H1 (cell line): ENCODE measurements at regions not wholly inside any gene's neighbourhood (a gene's known extent, or its start where the extent isn't known, plus 50 kb on each side); places are given as distances from the start of the nearest gene placed in this dataset.

Source experiments
- ASH2L ChIP-seq: fragments of 200-600, 300-600 bp; sonication (generic); IDR thresholded peaks from one replicate; pipeline ENCODE4 v1.7.1; 2017; ENCODE audit warnings: low read length
- BRCA1 ChIP-seq: IDR thresholded peaks from 2 replicates; pipeline ENCODE4 v1.6.1; 2012; ENCODE audit warnings: low read depth, low read length, improper control_type of control experiment
- CEBPB ChIP-seq: IDR thresholded peaks from 2 replicates; pipeline ENCODE4 v1.6.1; 2012; ENCODE audit warnings: low read depth, low read length
- EZH2 ChIP-seq: fragments of 200-600 bp; sonication (generic); IDR thresholded peaks from 2 replicates; pipeline ENCODE4 v1.7.1; 2012; ENCODE audit warnings: low read depth, mild to moderate bottlenecking, moderate library complexity, low read length, inconsistent platforms; ENCODE audit not compliant: severe bottlenecking
- FOSL1 ChIP-seq: IDR thresholded peaks from 2 replicates; pipeline ENCODE4 v1.6.1; 2011; ENCODE audit warnings: mild to moderate bottlenecking, low read depth, low read length, moderate library complexity; ENCODE audit not compliant: insufficient read depth
- GTF2F1 ChIP-seq: IDR thresholded peaks from 2 replicates; pipeline ENCODE4 v1.6.1; 2012; ENCODE audit warnings: low read depth, low read length, improper control_type of control experiment, borderline replicate concordance
- JUN ChIP-seq: IDR thresholded peaks from 2 replicates; pipeline ENCODE4 v1.6.1; 2011; ENCODE audit warnings: low read depth, mild to moderate bottlenecking, improper control_type of control experiment, low read length
- JUND ChIP-seq: IDR thresholded peaks from 2 replicates; pipeline ENCODE4 v1.6.1; 2011; ENCODE audit warnings: mild to moderate bottlenecking, improper control_type of control experiment, low read length
- KDM1A ChIP-seq: fragments of 200-600, 300-600 bp; sonication (generic); IDR thresholded peaks from 2 replicates; pipeline ENCODE4 v1.7.1; 2016; ENCODE audit warnings: mild to moderate bottlenecking, low read length, borderline replicate concordance
- KDM5A ChIP-seq: fragments of 200-600 bp; IDR thresholded peaks from 2 replicates; pipeline ENCODE4 v1.7.1; 2012; ENCODE audit warnings: mild to moderate bottlenecking, low read length, inconsistent platforms, mixed read lengths
- MAX ChIP-seq: IDR thresholded peaks from 2 replicates; pipeline ENCODE4 v1.6.1; 2012; ENCODE audit warnings: inconsistent platforms
- NRF1 ChIP-seq: IDR thresholded peaks from 2 replicates; pipeline ENCODE4 v1.6.1; 2011; ENCODE audit warnings: mild to moderate bottlenecking, low read depth, low read length, improper control_type of control experiment
- POU5F1 ChIP-seq: IDR thresholded peaks from 2 replicates; pipeline ENCODE4 v1.6.1; 2011; ENCODE audit warnings: low read depth, mild to moderate bottlenecking, low read length, moderate library complexity
- RAD21 ChIP-seq, 2 experiments: IDR thresholded peaks in 1 of 2; conservative IDR thresholded peaks in 1 of 2; 2 replicates each; pipeline ENCODE4 v1.6.1; 2011; ENCODE audit warnings: low read depth in 2 of 2, low read length in 2 of 2, improper control_type of control experiment in 1 of 2, inconsistent platforms in 1 of 2, mild to moderate bottlenecking in 1 of 2, moderate library complexity in 1 of 2
- RFX5 ChIP-seq: IDR thresholded peaks from 2 replicates; pipeline ENCODE4 v1.6.1; 2011; ENCODE audit warnings: low read depth, low read length, improper control_type of control experiment, borderline replicate concordance
- SIX5 ChIP-seq: IDR thresholded peaks from 2 replicates; pipeline ENCODE4 v1.6.1; 2011; ENCODE audit warnings: mild to moderate bottlenecking, low read depth, low read length
- SP4 ChIP-seq: IDR thresholded peaks from 2 replicates; pipeline ENCODE4 v1.6.1; 2012; ENCODE audit warnings: low read length, inconsistent platforms
- SUZ12 ChIP-seq: fragments of 200-600 bp; sonication (generic); IDR thresholded peaks from 2 replicates; pipeline ENCODE4 v1.6.1; 2012; ENCODE audit warnings: mild to moderate bottlenecking, inconsistent platforms, low read length, moderate library complexity, mixed read lengths
- TAF1 ChIP-seq: IDR thresholded peaks from 2 replicates; pipeline ENCODE4 v1.6.1; 2011; ENCODE audit warnings: mild to moderate bottlenecking, low read depth, low read length
- TAF7 ChIP-seq: optimal IDR thresholded peaks from 2 replicates; pipeline ENCODE3; 2011; ENCODE audit warnings: low read depth, mild to moderate bottlenecking, inconsistent platforms, low read length, moderate library complexity, borderline replicate concordance
- TBP ChIP-seq: IDR thresholded peaks from 2 replicates; pipeline ENCODE4 v1.6.1; 2011; ENCODE audit warnings: low read depth, low read length, improper control_type of control experiment
- YY1 ChIP-seq: IDR thresholded peaks from 2 replicates; pipeline ENCODE4 v1.6.1; 2011; ENCODE audit warnings: low read depth, mild to moderate bottlenecking, low read length
- TF ChIP-seq, protein P1 (sequence below): IDR thresholded peaks from 2 replicates; pipeline ENCODE4 v1.6.1; 2011; ENCODE audit warnings: low read length, improper control_type of control experiment
- TF ChIP-seq, protein P2 (sequence below): IDR thresholded peaks from 2 replicates; pipeline ENCODE4 v1.6.1; 2011; ENCODE audit warnings: low read depth, mild to moderate bottlenecking, low read length; ENCODE audit not compliant: insufficient read depth

GRCh38 chr6:44001318-44002066 lies 125.8 kb downstream of the MRPL14 start (continued):
- TF ChIP-seq, protein P1, sequence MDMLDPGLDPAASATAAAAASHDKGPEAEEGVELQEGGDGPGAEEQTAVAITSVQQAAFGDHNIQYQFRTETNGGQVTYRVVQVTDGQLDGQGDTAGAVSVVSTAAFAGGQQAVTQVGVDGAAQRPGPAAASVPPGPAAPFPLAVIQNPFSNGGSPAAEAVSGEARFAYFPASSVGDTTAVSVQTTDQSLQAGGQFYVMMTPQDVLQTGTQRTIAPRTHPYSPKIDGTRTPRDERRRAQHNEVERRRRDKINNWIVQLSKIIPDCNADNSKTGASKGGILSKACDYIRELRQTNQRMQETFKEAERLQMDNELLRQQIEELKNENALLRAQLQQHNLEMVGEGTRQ = no peak
- TF ChIP-seq SP4 (no peak), RAD21 (IDR thresholded peaks at IDR 0.05 in 1 of 2, conservative IDR thresholded peaks at IDR 0.05 in 1 of 2; ENCODE audit: low read depth in 2 of 2, low read length in 2 of 2) (peak; percentile 75 to 86), KDM1A (no peak), SUZ12 (no peak), TAF1 (0 out of 2 replicates have a peak, but pooled peaks have one; percentile 29), TBP (no peak), JUN (no peak), YY1 (peak; percentile 42; the same call in 1 of the 2 replicates), KDM5A (no peak), FOSL1 (no peak), TAF7 (no peak), CEBPB (no peak), GTF2F1 (no peak), MAX (peak; percentile 51), NRF1 (no peak), ASH2L (no peak), JUND (no peak), BRCA1 (no peak), EZH2 (no peak), RFX5 (no peak), SIX5 (no peak), POU5F1 (no peak)
- TF ChIP-seq, protein P2, sequence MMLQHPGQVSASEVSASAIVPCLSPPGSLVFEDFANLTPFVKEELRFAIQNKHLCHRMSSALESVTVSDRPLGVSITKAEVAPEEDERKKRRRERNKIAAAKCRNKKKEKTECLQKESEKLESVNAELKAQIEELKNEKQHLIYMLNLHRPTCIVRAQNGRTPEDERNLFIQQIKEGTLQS = no peak
